ENCODE measurements at regions not wholly inside any gene's neighbourhood (a gene's known extent, or its start where the extent isn't known, plus 50 kb on each side); places are given as distances from the start of the nearest gene placed in this dataset.
A peak's percentile ranks its signal among the peaks of the same experiment; 100 is the strongest.
"Not testable (repeated sequence)": the region's sequence is repeated elsewhere in the genome, so short reads cannot be mapped to it uniquely, and the experiment has no call there.

DNA sequence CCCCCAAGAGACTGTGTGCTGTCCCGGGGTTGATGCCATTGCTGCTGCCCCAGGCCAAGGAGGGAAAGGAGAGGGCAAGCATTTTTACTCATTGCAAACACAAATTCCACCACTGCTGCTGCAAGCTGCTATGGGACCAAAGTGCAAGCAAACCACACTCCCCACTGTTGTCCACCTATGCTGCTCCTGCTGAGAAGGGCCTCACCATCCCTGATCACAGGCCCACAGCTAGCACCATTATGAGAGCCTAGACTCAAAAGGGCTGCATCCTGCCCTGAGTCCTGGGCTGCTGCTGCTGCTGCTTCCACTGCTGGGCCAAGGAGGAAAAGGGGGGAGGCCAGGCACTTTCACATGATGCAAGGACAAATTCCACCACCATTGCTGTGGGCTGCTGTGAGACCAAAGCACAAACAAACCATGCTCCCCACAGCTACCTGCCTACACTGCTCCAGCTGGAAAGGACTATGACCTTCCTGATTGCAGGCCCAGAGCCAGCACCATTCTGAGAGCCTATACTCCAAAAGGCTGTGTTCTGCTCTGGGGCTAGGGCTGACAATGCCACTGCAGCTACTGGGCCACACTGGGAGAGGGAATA lies 218.2 kb upstream of the ZCCHC13 start:
- Histone ChIP-seq H3K4me1 (ENCODE audit: control insufficient read depth in 3 of 3, insufficient read depth in 2 of 3, low read depth in 1 of 3, low read length in 2 of 3) (no peaks in the 10 kb centered on the region), H3K9me3 (ENCODE audit: control insufficient read depth in 2 of 2, insufficient read depth in 1 of 2, low read depth in 1 of 2, low read length in 1 of 2) (peaks cover 1 to 13% of the 10 kb centered on the region in 2 donors), H3K27me3 (ENCODE audit: control insufficient read depth in 3 of 3, insufficient read depth in 3 of 3, low read length in 3 of 3) (no peaks in the 10 kb centered on the region), H3K27ac (ENCODE audit: low read depth in 1 of 3, low read length in 2 of 3) (no peak overlapping the region), H3K36me3 (ENCODE audit: control insufficient read depth in 3 of 3, insufficient read depth in 2 of 3, low read depth in 1 of 3, low read length in 3 of 3) (peaks cover 0 to 10% (median 0%) of the 10 kb centered on the region in 3 donors), H3K4me3 (ENCODE audit: low read depth in 1 of 3, low read length in 3 of 3) (no peak overlapping the region)
- peak in 1 of 2 donors; percentile 6 for DNase-seq
- FAIRE-seq: no peak
- WGBS, 3 donors: 88 to 89% (median 88%) methylated on average over 1 of the region's 1 CpG

DNA sequence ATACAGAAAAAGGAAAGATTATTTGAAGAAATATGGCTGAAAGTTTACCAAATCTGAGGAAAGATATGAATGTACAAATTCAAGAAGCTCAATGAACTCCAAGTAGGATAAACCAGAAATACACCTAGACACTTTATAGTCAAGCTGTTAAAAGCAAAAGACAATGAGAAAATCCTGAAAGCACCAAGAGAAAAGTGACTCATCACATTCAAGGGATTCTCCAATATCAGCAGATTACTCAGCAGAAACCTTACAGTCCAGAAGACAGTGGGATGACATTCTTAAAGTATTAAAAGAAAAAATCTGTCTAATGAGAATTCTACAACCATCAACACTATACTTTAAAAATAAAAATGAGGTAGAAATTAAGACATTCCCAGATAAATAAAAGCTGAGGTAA lies 223.8 kb upstream of the ZCCHC13 start:
- Histone ChIP-seq H3K36me3 (ENCODE audit: control insufficient read depth in 3 of 3, insufficient read depth in 2 of 3, low read depth in 1 of 3, low read length in 3 of 3) (peaks cover 0 to 4% (median 0%) of the 10 kb centered on the region in 3 donors), H3K4me1 (ENCODE audit: control insufficient read depth in 3 of 3, insufficient read depth in 2 of 3, low read depth in 1 of 3, low read length in 2 of 3) (no peaks in the 10 kb centered on the region), H3K9me3 (ENCODE audit: control insufficient read depth in 2 of 2, insufficient read depth in 1 of 2, low read depth in 1 of 2, low read length in 1 of 2) (peaks cover 0 to 18% of the 10 kb centered on the region in 2 donors), H3K4me3 (ENCODE audit: low read depth in 1 of 3, low read length in 3 of 3) (no peak overlapping the region), H3K27ac (ENCODE audit: low read depth in 1 of 3, low read length in 2 of 3) (no peak overlapping the region), H3K27me3 (ENCODE audit: control insufficient read depth in 3 of 3, insufficient read depth in 3 of 3, low read length in 3 of 3) (no peaks in the 10 kb centered on the region)
- FAIRE-seq (no peak), DNase-seq (no peak)

DNA sequence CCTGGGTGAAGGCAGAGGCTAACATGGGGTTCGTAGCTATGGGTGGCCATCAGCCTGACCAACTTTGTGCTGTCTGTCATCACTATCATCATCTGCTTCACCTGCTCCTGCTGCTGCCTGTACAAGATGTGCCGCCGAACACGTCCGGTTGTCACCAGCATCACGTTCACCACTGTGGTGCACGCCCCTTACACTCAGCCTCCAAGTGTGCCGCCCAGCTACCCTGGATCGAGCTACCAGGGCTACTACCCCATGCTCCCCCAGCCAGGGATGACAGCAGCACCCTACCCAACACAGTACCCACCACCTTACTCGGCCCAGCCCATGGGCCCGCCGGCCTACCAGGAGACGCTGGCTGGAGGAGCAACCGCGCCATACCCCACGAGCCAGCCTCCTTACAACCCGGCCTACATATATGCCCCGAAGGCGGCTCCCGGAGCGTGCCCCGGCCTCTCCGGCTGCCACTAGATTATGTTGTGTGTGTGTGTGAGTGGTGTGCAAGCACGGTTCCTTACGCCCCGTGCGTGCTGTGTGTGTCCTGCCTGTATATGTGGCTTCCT lies 213.4 kb upstream of the XIST start:
- peaks cover 0 to 2% of the 10 kb centered on the region in 2 donors for H3K9me3 ChIP-seq (ENCODE audit: control insufficient read depth in 2 of 2, insufficient read depth in 1 of 2, low read depth in 1 of 2, low read length in 1 of 2)
- DNase-seq (no peak), FAIRE-seq (no peak)
- no peak overlapping the region for H3K4me3 ChIP-seq (ENCODE audit: low read depth in 1 of 3, low read length in 3 of 3)
- 90 to 97% (median 96%) methylated on average over 22 to 27 of the region's 27 CpGs for WGBS, 3 donors
- no peaks in the 10 kb centered on the region for H3K4me1 ChIP-seq (ENCODE audit: control insufficient read depth in 3 of 3, insufficient read depth in 2 of 3, low read depth in 1 of 3, low read length in 2 of 3)
- H3K27me3 ChIP-seq (ENCODE audit: control insufficient read depth in 3 of 3, insufficient read depth in 3 of 3, low read length in 3 of 3): no peaks in the 10 kb centered on the region
- no peak overlapping the region for H3K27ac ChIP-seq (ENCODE audit: low read depth in 1 of 3, low read length in 2 of 3)
- H3K36me3 ChIP-seq (ENCODE audit: control insufficient read depth in 3 of 3, insufficient read depth in 2 of 3, low read depth in 1 of 3, low read length in 3 of 3): peaks cover 0 to 2% (median 0%) of the 10 kb centered on the region in 3 donors

DNA sequence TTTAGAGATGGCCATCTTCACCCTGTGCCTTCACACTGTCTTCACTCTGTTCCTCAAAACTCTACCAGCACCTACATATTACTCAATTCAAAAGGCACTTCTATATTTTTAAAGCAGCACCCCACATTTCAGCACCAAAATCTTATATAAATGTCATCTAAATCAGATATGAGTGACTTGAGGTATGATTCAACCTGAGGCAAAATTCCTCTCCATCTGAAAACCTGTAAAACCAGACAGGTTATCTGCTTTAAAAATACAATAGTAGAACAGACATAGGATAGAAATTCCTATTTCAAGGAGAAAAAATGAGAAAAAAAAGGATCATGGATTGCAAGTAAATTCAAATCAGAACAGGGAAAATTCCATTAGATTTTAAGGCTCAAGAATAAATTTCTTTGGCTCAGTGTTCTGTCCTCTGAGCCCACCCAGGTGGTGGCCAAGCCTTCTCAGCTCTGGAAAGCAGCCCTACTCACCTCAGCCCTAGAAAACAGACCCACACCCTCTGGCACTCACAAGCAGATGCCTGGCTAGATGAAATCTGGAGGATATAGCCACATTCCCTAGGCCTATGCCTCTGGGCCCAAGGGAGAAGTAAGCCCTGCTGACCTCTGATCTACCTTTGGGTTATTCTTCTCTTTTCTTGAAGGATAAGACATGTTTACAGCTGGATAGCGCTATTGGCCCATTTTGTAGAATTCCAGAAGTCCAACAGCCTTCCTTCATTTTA lies 211.1 kb upstream of the XIST start:
- Histone ChIP-seq H3K4me1 (ENCODE audit: control insufficient read depth in 3 of 3, insufficient read depth in 2 of 3, low read depth in 1 of 3, low read length in 2 of 3) (no peaks in the 10 kb centered on the region), H3K36me3 (ENCODE audit: control insufficient read depth in 3 of 3, insufficient read depth in 2 of 3, low read depth in 1 of 3, low read length in 3 of 3) (no peaks in the 10 kb centered on the region), H3K9me3 (ENCODE audit: control insufficient read depth in 2 of 2, insufficient read depth in 1 of 2, low read depth in 1 of 2, low read length in 1 of 2) (no peaks in the 10 kb centered on the region), H3K4me3 (ENCODE audit: low read depth in 1 of 3, low read length in 3 of 3) (no peak overlapping the region), H3K27me3 (ENCODE audit: control insufficient read depth in 3 of 3, insufficient read depth in 3 of 3, low read length in 3 of 3) (no peaks in the 10 kb centered on the region), H3K27ac (ENCODE audit: low read depth in 1 of 3, low read length in 2 of 3) (no peak overlapping the region)
- DNase-seq (no peak), FAIRE-seq (no peak)
- WGBS, 3 donors: 83 to 100% (median 92%) methylated on average over 1 of the region's 1 CpG

DNA sequence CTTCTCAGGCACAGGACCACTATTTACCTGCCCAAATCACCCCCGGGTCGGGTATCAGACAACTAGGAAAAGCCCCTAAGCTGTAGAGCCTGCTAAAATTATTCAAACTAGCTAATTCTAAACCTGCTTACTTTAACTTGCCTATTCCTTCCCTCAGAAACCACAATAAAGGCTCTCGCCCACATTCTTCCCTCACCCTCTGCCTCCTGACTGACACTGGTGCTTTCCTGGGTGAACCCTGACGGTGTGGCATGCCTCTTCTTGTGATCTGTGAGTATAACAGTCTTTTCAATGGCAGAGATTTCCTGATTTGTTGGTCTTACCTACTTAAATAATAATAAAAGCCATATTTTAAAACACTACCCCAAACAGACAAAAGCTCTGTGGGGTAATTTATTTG lies 209.4 kb upstream of the XIST start:
- no peak for DNase-seq
- no peaks in the 10 kb centered on the region for H3K9me3 ChIP-seq (ENCODE audit: control insufficient read depth in 2 of 2, insufficient read depth in 1 of 2, low read depth in 1 of 2, low read length in 1 of 2)
- no peak overlapping the region for H3K4me3 ChIP-seq (ENCODE audit: low read depth in 1 of 3, low read length in 3 of 3)
- H3K27ac ChIP-seq (ENCODE audit: low read depth in 1 of 3, low read length in 2 of 3): no peak overlapping the region
- FAIRE-seq: no peak
- H3K4me1 ChIP-seq (ENCODE audit: control insufficient read depth in 3 of 3, insufficient read depth in 2 of 3, low read depth in 1 of 3, low read length in 2 of 3): no peaks in the 10 kb centered on the region
- H3K36me3 ChIP-seq (ENCODE audit: control insufficient read depth in 3 of 3, insufficient read depth in 2 of 3, low read depth in 1 of 3, low read length in 3 of 3): no peaks in the 10 kb centered on the region
- WGBS, 3 donors: 63 to 84% (median 78%) methylated on average over 4 of the region's 4 CpGs
- H3K27me3 ChIP-seq (ENCODE audit: control insufficient read depth in 3 of 3, insufficient read depth in 3 of 3, low read length in 3 of 3): no peaks in the 10 kb centered on the region

DNA sequence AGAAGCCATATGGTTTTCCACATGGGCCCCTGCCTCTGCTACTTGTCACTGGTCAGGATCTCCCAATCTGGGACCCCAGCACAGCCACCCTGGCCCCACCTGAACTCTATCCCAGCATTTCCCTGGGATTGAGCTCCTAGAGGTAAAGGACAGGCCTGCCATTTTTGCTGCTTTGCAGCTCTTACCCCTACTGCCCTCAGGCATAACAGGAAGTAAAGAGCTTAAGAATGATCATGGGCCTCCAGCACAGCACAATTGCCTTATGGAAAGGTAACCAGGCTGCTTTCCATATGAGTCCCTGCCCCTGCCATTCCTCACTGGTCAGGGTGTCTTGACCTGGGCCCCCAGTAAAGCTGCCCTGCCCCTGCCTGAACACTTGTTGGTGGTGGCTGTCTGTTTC lies 196.6 kb upstream of the XIST start:
- Histone ChIP-seq H3K4me1 (ENCODE audit: control insufficient read depth in 3 of 3, insufficient read depth in 2 of 3, low read depth in 1 of 3, low read length in 2 of 3) (no peaks in the 10 kb centered on the region), H3K4me3 (ENCODE audit: low read depth in 1 of 3, low read length in 3 of 3) (no peak overlapping the region)
- FAIRE-seq: no peak

DNA sequence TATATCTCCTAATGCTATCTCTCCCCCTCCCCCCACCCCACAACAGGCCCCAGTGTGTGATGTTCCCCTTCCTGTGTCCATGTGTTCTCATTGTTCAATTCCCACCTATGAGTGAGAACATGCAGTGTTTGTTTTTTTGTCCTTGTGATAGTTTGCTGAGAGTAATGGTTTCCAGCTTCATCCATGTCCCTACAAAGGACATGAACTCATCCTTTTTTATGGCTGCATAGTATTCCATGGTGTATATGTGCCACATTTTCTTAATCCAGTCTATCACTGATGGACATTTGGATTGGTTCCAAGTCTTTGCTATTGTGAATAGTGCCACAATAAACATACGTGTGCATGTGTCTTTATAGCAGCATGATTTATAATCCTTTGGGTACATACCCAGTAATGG lies 181.6 kb upstream of the XIST start:
- not testable (repeated sequence) for H3K9me3 ChIP-seq (ENCODE audit: control insufficient read depth in 2 of 2, insufficient read depth in 1 of 2, low read depth in 1 of 2, low read length in 1 of 2); H3K27ac ChIP-seq (ENCODE audit: low read depth in 1 of 3, low read length in 2 of 3); FAIRE-seq; H3K36me3 ChIP-seq (ENCODE audit: control insufficient read depth in 3 of 3, insufficient read depth in 2 of 3, low read depth in 1 of 3, low read length in 3 of 3); H3K27me3 ChIP-seq (ENCODE audit: control insufficient read depth in 3 of 3, insufficient read depth in 3 of 3, low read length in 3 of 3); H3K4me1 ChIP-seq (ENCODE audit: control insufficient read depth in 3 of 3, insufficient read depth in 2 of 3, low read depth in 1 of 3, low read length in 2 of 3); H3K4me3 ChIP-seq (ENCODE audit: low read depth in 1 of 3, low read length in 3 of 3); DNase-seq
- WGBS, 3 donors: no CpG with 5 or more reads among the region's 1 CpG

More for the DNA sequence above, 196.6 kb upstream of the XIST start:
- no peaks in the 10 kb centered on the region for H3K36me3 ChIP-seq (ENCODE audit: control insufficient read depth in 3 of 3, insufficient read depth in 2 of 3, low read depth in 1 of 3, low read length in 3 of 3)
- peaks cover 0 to 19% of the 10 kb centered on the region in 2 donors for H3K9me3 ChIP-seq (ENCODE audit: control insufficient read depth in 2 of 2, insufficient read depth in 1 of 2, low read depth in 1 of 2, low read length in 1 of 2)
- DNase-seq: no peak
- H3K27ac ChIP-seq (ENCODE audit: low read depth in 1 of 3, low read length in 2 of 3): no peak overlapping the region
- H3K27me3 ChIP-seq (ENCODE audit: control insufficient read depth in 3 of 3, insufficient read depth in 3 of 3, low read length in 3 of 3): no peaks in the 10 kb centered on the region

DNA sequence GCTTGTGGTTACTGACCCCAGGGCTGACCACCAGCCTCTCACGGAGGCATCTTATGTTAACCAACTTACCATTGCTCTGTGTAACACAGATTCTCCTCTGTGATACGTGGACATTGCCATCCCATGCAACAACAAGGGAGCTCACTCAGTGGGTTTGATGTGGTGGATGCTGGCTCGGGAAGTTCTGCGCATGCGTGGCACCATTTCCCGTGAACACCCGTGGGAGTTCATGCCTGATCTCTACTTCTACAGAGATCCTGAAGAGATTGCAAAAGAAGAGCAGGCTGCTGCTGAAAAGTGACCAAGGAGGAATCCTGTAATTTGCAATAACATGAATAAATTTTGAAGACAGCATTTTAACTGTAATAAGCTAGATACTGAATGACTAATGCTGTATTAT lies 179.0 kb upstream of the XIST start:
- WGBS, 3 donors: 95% methylated on average over 7 of the region's 7 CpGs
- FAIRE-seq; H3K27ac ChIP-seq (ENCODE audit: low read depth in 1 of 3, low read length in 2 of 3); DNase-seq; H3K27me3 ChIP-seq (ENCODE audit: control insufficient read depth in 3 of 3, insufficient read depth in 3 of 3, low read length in 3 of 3); H3K4me3 ChIP-seq (ENCODE audit: low read depth in 1 of 3, low read length in 3 of 3); H3K36me3 ChIP-seq (ENCODE audit: control insufficient read depth in 3 of 3, insufficient read depth in 2 of 3, low read depth in 1 of 3, low read length in 3 of 3); H3K4me1 ChIP-seq (ENCODE audit: control insufficient read depth in 3 of 3, insufficient read depth in 2 of 3, low read depth in 1 of 3, low read length in 2 of 3); H3K9me3 ChIP-seq (ENCODE audit: control insufficient read depth in 2 of 2, insufficient read depth in 1 of 2, low read depth in 1 of 2, low read length in 1 of 2): not testable (repeated sequence)

Data from small intestine (tissue), 7 donors.